Posterior cingulate gyrus (tissue), 11 donors: ENCODE measurements at regions not wholly inside any gene's neighbourhood (a gene's known extent, or its start where the extent isn't known, plus 50 kb on each side); places are given as distances from the start of the nearest gene placed in this dataset.

Experiments
- DNase-seq, 10 donors: peaks; one replicate each; pipeline versions ENCODE4 v3.0.0 to v3.0.0-alpha.2; 2020 to 2021; ENCODE audit warnings: mixed read lengths in 3 of 10
- intact Hi-C: fragments of 100-400 bp; cut with DNase I; formaldehyde crosslinking; loops from one replicate; pipeline ENCODE4 v1.15.1; 2023

DNA sequence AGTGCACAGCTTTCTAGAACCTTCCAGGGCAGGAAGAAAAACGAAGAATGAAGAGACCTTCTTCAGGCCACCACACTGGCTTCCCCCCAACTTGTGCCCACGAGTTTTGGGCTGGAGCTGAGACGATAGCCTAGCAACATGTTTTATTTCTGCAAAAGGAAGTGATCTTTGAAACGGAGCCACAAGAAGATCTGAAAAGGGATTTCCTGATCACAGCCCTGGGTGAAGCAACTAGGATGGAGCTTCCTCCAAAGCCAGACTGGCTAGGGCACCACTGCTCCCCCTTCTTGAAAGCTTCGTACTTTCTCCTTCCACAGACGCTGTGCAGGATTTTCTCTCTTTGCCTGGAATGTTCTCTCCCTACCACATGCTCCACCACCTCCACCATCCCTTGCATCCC is 418.3 kb downstream of the MED13L start:
- DNase-seq: no peak
- intact Hi-C loops: no loop called here

DNA sequence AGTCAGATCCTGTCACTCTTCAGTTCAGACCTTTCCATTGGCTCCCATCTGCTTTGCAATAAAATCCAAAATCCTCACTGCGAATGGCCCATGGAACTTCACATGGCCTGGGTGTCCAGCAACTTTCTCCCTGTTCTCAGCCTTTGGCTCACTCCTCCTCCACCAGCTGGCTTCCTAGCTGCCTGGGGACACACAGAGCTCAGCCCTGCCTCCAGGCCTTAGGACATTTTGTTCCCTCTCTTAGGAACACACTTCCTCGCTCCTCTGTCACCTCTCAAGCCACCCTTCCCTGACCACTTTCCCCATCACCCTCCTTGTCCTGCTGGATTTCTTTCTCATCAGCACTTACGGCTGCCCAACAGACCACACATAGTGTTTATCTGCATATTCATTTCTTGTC is 419.6 kb downstream of the MED13L start:
- intact Hi-C loops: no loop called here
- DNase-seq: no peak

DNA sequence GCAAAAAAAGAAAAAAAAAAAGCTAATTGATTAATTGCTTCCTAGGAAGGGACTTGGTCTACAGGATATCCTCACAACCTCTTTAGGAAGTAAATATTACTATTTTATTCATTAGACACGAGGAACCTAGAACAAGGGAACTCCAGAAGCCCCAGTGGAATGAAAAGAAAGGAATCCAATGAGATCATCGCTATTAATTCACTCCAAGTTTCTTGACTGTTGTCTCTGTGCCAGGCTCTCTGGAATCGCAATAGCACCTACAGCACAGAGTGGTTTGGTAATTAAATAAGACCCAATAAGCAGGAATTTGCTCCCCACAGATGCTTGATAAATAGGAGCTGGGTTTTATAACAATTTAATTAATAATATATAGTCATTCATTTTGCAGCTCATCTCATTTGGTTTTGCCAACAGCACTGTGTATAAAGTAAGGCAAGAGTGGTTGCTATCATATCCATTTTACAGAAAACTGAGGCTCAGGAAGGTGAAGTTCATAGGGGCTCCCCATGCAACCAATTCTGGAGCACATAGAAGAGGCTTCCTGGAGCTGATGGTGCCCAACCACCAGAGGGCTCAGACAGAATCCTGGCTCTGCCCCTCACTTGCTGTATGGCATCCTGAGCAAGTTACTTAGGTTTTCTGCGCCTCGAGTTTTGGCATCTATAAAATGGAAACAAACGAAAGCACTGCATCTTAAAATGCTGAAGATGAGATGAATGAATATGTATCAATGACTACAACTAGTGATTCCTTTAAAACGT is 420.2 kb downstream of the MED13L start:
- intact Hi-C loops: no loop called here
- DNase-seq: no peak

DNA sequence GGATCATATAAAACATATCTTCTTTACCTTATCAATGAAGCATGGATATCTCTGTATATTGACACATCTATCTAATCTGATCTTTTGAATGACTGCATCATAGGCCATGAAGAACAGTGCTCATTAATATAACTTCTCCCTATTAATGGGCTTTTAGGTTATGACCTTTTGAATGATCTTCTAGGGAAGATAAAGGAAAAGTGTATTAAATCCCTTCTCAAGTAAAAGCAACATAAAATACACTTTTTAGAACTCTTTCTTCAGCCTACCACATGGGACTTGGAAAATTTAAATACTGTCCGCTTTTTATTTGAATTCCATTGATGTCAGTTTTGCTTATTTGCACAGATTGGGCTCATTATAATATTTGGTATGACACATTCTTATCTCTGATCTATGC is 425.4 kb downstream of the MED13L start:
- no peak for DNase-seq
- intact Hi-C loops: no loop called here

DNA sequence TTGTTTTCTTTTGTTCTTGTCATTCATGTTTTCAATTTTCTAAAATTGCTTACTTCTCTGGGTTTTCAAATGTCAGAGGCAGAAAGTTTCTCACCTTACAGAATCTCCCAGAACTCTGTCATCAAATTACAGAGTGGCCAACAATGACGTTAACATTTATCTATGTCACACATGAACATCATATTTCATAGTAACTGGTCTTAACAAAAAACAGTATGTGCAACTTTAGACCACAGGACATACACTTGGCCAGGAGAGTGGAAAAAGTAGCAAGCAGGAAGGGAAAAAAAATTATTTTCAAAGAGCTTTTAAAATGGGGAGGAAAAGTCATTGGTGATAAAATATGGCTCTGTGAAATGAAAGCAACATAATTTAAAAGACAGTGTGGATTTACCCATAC is 426.5 kb downstream of the MED13L start:
- no peak for DNase-seq
- intact Hi-C loops: no loop called here

DNA sequence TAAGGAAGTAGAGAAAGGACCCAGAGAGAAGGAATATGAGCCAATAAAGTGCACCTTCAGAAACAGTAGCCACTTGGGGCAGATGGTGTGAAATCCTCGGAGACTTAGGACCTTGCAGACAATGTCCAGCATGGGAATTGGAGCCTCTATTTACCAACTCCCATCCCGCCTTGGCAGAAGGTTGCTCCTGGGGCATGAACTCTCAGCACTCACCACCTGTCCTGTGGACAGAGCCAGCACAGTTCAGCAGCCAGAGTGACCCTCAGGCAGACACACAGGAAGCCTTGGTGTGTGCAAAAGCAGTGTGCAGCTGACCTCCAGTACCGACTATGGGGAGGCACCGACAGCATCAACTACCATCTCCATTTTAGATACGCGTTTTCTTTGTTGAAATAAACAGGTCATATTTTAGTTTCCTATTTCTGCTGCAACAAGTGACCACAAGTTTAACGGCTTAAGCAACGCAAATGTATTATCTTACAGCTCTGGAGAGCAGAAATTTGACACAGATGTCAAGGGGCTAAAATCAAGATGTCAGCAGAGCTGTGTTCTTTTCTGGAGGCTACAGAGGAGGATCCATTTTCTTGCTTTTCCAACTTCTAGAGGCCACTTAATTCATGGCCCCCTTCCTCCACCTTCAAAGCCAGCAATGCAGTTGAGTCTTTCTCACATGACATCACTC is 428.1 kb downstream of the MED13L start:
- intact Hi-C loops: no loop called here
- no peak for DNase-seq

DNA sequence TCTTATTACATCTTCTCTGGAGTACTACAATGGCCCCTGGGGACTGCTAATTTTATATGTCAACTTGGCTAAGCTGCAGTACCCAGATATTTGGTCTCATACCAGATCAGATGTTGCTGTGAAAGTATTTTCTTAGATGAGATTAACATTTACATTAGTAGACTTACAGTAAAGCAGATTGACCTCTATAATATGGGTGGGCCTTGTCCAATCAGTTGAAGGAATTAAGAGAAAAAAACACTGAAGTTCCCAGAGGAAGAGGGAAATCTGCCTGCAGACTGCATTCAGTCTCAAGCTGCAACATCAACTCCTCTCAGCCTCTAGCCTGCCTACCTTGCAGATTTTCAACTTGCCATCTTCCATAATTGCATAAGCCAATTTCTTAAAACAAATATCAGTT is 430.1 kb downstream of the MED13L start:
- intact Hi-C loops: no loop called here
- no peak for DNase-seq

DNA sequence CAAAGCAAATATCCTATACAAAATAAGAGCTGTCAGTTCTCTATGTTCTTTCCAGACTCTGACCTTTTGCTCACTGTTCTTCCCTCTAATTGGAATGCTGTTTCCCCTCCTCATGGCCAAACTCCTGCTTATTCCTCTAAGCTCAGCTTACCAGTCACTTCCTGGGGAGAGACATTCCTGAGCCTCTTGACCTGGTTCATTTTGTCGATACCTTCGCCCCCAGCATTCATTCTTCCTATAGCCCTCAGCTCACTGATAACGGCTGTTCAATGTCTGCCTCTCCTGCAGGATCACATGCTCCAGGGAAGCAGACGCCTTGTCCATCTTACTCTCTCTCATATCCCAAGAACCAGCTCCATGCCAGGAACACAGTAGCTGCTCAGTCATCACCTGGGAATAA is 431.0 kb downstream of the MED13L start:
- intact Hi-C loops: no loop called here
- no peak for DNase-seq

DNA sequence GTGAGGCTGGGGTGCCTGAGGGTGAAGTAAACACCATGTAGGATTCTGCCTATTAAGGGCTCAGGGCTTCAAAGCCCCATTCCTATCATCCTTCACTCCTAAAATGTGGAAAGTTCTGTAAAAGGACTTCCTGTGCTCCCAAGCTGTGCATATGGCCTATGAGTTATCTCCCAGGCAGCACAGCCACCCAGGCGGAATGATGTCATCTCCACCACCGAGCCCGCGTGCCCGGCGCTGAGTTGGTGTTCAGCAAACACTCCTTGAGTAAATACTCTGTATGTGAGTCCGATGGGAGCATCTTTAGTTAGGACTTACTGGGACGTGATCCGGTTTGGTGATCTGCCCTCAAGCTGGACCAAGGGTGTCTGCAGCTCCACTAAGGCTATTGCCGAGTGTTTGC is 437.3 kb downstream of the MED13L start:
- no peak for DNase-seq
- intact Hi-C loops: no loop called here

DNA sequence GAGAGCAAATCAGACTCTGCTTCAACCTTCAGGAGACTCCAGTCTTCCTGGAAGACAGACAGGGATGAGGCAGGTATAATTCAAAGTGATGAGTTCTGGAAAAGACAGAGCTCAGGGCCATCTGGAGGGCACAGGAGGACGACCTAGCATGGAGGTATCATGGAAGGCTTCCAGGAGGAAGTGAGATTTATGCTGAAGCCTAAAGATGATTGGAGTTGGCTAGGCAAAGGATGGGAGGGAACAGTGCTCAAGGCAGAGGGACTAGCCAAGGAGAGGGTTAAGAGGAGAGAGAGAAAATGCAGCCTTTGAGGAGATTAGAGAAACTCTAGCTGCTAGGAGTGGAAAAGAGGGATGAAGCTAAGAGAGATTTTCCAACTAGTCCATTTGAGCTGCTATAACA is 438.5 kb downstream of the MED13L start:
- no peak for DNase-seq
- intact Hi-C loops: no loop called here

DNA sequence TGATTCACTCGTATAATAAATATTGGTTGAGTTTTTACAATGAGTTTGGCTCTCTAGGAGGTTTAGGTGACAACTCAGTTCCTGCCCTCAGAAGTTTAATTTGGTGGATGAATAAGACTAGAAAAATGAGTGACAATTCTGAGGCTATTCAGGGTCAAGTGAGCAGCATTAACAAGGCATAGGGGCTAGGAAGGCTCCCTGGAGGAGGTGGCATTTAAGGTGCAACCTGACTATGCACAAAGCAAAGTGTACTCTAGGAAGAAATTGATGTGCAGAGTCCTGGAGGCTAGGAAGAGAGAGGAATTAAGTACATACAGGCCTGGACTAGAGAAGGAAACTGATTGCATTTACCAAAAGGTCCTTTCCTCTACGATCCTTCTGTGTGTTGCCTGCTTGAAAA is 440.3 kb downstream of the MED13L start:
- DNase-seq: no peak
- intact Hi-C loops: no loop called here

DNA sequence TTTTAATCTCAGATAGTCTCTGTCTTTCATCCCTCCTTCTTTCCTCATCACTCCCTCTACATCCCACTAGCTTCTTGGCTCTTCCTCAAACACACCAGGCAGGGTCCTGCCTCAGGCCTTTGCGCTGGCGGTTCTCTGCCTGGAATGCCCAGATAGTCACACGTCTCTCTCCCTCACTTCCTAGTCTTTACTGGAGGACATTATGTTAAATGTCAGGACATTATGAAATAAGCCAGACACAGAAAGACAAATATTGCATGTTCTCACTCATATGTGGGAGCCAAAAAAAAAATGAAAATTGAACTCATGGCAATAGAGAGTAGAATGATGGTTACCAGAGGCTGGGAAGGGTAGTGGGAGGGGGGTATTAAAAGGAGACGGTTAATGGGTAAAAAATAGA is 442.0 kb downstream of the MED13L start:
- intact Hi-C loops: no loop called here
- no peak for DNase-seq

DNA sequence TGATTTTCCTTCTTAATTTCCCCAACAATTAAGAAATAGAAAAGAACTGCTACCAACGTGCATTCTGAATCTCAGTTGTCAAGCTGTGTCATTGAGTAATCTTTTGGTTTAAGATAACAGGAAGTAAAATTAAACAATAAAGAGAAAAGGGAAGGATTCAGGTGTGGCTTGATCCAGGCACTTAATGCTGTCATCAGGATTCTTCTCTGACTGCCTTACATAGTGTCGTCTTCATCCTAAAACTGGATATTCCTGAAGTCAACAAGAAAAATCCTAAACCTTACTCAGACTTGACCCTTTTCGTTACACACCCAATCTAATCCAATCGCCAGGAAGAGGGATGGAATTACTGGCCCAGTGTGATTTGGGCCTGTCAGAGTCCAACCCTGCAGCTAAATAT is 443.8 kb downstream of the MED13L start:
- no peak for DNase-seq
- intact Hi-C loops: no loop called here

DNA sequence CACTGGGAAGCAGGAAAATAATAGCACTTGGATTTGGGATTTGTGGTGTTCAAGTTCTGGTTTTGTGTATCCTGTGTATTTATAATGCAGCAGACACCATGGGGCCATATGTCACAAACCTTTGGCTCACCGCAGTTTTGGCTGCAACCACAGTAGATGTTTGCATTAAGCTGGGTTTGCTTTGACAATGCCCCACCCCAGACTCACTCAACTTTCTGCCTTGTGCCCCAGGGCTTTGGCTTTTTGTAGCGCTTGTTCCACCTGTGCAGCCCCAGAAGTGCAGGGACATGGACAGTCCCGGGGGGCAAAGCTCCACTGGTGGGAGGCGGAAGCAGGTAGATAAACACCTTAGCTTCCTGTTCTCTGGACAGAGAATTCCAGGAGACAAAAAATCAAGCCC is 446.9 kb downstream of the MED13L start:
- intact Hi-C loops: no loop called here
- no peak for DNase-seq

DNA sequence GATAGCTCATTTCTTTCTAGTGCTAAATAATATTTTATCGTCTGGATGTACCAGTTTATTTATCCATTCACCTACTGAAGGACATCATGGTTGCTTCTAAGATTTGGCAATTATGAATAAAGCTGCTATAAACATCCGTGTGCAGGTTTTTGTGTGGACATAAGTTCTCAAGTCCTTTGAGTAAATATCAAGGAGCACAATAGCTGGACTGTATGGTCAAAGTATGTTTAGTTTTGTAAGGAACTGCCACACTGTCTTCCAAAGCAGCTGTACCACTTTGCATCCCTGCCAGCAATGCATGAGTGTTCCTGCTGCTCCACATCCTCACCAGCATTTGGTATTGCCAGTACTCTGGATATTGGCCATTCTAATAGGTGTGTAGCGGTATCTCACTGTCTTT is 447.4 kb downstream of the MED13L start:
- intact Hi-C loops: no loop called here
- no peak for DNase-seq

DNA sequence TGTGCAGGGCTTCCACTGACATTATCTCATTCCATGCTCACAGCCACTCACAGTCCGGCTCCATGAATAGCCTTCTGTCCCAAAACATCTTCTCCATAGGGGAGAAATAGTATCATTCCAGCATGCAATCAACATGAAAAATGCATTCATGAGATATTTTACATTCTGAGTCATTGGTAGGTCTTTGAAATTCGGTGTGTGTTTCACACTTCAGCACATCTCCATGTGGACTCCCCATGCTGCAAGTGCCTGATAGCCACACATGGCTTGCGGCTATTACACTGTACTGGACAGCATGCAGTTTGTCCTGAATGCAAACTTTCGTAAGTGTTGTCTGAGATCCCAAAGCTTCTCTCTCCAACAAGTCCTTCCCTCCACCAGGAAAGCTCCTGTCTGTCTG is 449.3 kb downstream of the MED13L start:
- intact Hi-C loops: no loop called here
- DNase-seq: no peak

DNA sequence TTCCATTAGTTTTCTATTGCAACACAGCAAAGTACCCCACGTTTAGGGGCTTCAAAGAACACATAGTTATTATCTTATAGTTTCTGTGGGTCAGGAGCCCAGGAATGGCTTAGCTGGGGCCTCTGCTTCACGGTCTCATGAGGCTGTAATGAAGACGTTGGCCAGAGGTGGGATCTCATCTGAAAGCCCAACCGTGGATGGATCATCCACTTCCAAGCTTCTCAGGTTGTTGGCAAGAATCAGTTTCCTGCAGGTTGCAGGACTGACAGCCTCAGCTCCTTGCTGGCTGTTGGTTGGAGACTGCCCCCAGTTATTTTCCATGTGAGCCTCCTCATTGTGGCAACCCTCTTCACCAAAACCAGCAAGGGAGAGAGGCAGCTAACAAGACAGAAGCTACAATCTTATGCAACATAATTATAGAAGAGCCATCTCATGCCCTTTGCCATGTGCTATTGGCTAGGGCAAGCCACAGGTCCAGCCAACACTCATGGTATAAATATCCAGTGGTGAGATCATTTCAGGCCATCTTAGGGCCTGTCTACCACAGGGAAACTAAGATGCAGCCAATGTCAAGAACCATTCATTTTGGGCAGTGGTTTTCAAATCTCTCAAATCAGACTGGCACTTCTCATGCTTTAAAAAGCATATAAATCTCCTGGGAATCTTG is 452.4 kb downstream of the MED13L start:
- DNase-seq: no peak
- intact Hi-C loops: no loop called here

DNA sequence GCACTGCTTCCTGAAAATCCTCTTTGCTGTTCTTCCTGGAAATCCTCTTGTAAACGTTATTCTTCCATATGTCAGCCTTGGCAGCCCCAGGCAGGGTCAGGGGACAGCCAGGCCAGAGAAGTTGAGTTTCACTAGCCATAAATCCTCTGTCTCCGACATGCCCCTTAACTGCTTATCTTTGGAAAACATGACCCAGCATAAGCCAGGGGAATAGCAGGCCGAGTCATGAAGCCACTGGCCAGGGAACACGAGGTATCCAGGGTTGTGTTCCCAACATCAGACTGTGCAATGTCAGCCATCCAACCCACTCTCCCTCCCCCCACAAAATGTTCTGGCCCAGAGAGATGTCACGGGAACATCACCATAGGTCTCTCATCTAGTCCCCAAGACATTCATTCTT is 453.9 kb downstream of the MED13L start:
- intact Hi-C loops: no loop called here
- DNase-seq: no peak

DNA sequence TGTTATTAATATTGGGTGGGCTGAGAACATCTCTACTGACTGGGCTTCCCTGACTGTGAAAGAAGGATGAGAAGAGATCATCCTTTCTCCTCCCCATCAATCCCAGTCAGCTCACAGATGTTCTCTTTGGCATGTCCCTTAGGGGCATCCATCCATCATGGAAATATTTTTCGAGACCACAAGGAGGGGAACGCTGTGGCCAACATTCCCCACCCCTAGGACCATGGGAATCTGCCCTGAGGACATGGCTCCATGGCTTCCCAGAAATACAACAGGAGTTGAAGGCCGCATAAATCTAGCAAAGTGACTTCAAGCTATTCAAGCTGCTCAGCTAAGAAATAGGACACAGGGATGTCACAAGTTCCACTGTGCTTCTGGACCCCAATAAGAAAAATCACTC is 456.8 kb downstream of the MED13L start:
- no peak for DNase-seq

DNA sequence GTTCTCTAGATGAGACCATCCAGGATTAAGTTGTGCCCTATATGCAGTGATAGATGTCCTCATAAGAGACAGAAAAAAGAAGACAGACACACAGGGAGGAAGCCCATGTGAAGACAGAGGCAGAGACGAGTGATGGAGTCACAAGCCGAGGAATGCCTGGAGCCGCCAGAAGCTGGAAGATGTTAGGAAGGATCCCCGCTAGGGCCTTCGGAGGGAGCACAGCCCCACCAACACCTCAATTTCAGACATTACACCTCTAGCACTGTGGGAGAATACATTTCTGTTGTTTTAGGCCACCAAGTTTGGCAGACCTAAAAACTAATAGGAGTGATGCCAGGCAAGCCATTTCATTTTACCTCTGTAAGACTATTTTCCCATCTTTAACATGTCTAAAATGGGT is 458.5 kb downstream of the MED13L start:
- intact Hi-C loops: no loop called here
- DNase-seq: no peak

More for the DNA sequence above, 456.8 kb downstream of the MED13L start:
- intact Hi-C loops: no loop called here

DNA sequence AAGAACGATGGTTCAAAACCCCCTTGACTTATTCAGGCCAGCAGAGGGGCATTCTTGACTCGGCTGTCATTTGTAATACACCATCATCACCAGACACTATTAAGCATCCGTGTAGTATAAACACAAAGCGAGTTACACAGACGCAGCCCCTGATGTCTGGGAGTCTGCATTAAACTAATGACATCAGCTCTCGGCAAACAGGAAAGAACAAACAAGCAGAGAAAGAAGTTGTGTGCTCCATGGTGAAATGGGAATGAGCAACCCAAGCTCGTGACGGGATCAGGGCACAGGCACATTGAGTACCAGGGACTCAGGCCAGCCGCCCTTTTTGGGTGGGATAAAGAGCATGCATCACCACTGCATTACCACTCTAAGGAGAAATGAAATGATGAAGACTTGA is 460.1 kb downstream of the MED13L start:
- intact Hi-C loops: no loop called here
- DNase-seq: no peak

DNA sequence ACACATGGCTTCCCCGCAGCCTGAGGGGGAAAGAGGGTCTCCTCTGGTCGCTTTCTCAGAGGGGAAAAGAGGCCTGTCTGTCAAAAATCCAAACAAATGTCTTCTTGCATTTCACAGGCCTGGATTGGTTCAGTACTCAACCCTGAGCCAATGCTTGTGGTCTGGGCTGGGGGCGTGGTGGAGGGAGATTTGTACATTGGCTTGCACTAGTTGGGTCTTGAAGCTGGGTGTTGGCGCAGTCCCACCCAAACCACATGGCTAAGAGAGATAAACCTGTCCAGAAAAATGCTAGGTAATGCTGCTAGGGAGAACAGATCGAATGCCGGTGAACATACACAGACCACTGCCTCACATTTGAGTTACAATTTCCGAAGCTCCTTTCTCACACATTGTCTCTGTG is 461.6 kb downstream of the MED13L start:
- DNase-seq: no peak
- intact Hi-C loops: no loop called here
